GM18861 (cell line): ENCODE measurements at regions not wholly inside any gene's neighbourhood (a gene's known extent, or its start where the extent isn't known, plus 50 kb on each side); places are given as distances from the start of the nearest gene placed in this dataset.

Experiments used
- ATAC-seq: cut with Tn5 transposase; IDR thresholded peaks from one replicate; pipeline ENCODE4 v1.9.1; 2021; ENCODE audit not compliant: unreplicated experiment

GRCh38 chr3:3579658-3580057 is 219.6 kb upstream of the LRRN1 start:
- ATAC-seq: no peak

GRCh38 chr3:3578718-3579117 is 220.5 kb upstream of the LRRN1 start:
- no peak for ATAC-seq

GRCh38 chr3:3577823-3578222 is 221.4 kb upstream of the LRRN1 start:
- ATAC-seq: no peak

- no peak for ATAC-seq
Measured at GRCh38 chr3:3573341-3573740, 225.9 kb upstream of the LRRN1 start.

GRCh38 chr3:3560591-3561311 is 238.5 kb upstream of the LRRN1 start:
- no peak for ATAC-seq

- ATAC-seq: no peak
Measured at GRCh38 chr3:3559786-3560185, 239.4 kb upstream of the LRRN1 start.

- no peak for ATAC-seq
Measured at GRCh38 chr3:3556078-3556477, 243.2 kb upstream of the LRRN1 start.

GRCh38 chr3:3553236-3553635 is 246.0 kb upstream of the LRRN1 start:
- ATAC-seq: no peak

GRCh38 chr3:3552761-3553160 is 246.5 kb upstream of the LRRN1 start:
- ATAC-seq: no peak

- no peak for ATAC-seq
Measured at GRCh38 chr3:3551981-3552380, 247.2 kb upstream of the LRRN1 start.

GRCh38 chr3:3545360-3545759 is 253.9 kb upstream of the LRRN1 start:
- ATAC-seq: no peak

- no peak for ATAC-seq
Measured at GRCh38 chr3:3538451-3538850, 260.8 kb upstream of the LRRN1 start.

- no peak for ATAC-seq
Measured at GRCh38 chr3:3532508-3532907, 266.7 kb upstream of the LRRN1 start.

GRCh38 chr3:3531476-3531875 is 267.8 kb upstream of the LRRN1 start:
- ATAC-seq: no peak

GRCh38 chr3:3519266-3519665 is 280.0 kb upstream of the LRRN1 start:
- no peak for ATAC-seq

- ATAC-seq: no peak
Measured at GRCh38 chr3:3516996-3517395, 282.2 kb upstream of the LRRN1 start.

- ATAC-seq: no peak
Measured at GRCh38 chr3:3516384-3516783, 282.8 kb upstream of the LRRN1 start.

- ATAC-seq: no peak
Measured at GRCh38 chr3:3509665-3510064, 289.6 kb upstream of the LRRN1 start.

GRCh38 chr3:3504686-3505085 is 294.5 kb upstream of the LRRN1 start:
- no peak for ATAC-seq

- no peak for ATAC-seq
Measured at GRCh38 chr3:3503411-3503810, 295.8 kb upstream of the LRRN1 start.

GRCh38 chr3:3499987-3500386 is 299.2 kb upstream of the LRRN1 start:
- ATAC-seq: no peak

GRCh38 chr3:3499012-3499562 is 300.1 kb upstream of the LRRN1 start:
- no peak for ATAC-seq

GRCh38 chr3:3495611-3496010 is 303.6 kb upstream of the LRRN1 start:
- no peak for ATAC-seq
